HUES6 (cell line): ENCODE measurements at regions not wholly inside any gene's neighbourhood (a gene's known extent, or its start where the extent isn't known, plus 50 kb on each side); places are given as distances from the start of the nearest gene placed in this dataset.
"Not testable (repeated sequence)": the region's sequence is repeated elsewhere in the genome, so short reads cannot be mapped to it uniquely, and the experiment has no call there.

Source experiments
- H3K27ac ChIP-seq: 2 replicates; pipeline ENCODE4 v1.7.0; 2013; ENCODE audit warnings: low read depth, mild to moderate bottlenecking, low read length, inconsistent platforms
- H3K27me3 ChIP-seq: 2 replicates; pipeline ENCODE4 v1.6.1; 2013; ENCODE audit warnings: low read length; ENCODE audit not compliant: control insufficient read depth, insufficient read depth
- H3K36me3 ChIP-seq: 2 replicates; pipeline ENCODE4 v1.6.1; 2013; ENCODE audit warnings: low read length; ENCODE audit not compliant: control insufficient read depth, insufficient read depth
- H3K4me1 ChIP-seq: 2 replicates; pipeline ENCODE4 v1.6.1; 2013; ENCODE audit warnings: low read length; ENCODE audit not compliant: control insufficient read depth, insufficient read depth
- H3K4me3 ChIP-seq: 2 replicates; pipeline ENCODE4 v1.5.1; 2013; ENCODE audit warnings: low read depth, low read length
- H3K9ac ChIP-seq: one replicate; pipeline ENCODE4 v1.6.1; 2013; ENCODE audit warnings: mild to moderate bottlenecking, low read length
- H3K9me3 ChIP-seq: 2 replicates; pipeline ENCODE4 v1.6.1; 2013; ENCODE audit warnings: low read depth, low read length; ENCODE audit not compliant: control insufficient read depth, insufficient read depth

DNA sequence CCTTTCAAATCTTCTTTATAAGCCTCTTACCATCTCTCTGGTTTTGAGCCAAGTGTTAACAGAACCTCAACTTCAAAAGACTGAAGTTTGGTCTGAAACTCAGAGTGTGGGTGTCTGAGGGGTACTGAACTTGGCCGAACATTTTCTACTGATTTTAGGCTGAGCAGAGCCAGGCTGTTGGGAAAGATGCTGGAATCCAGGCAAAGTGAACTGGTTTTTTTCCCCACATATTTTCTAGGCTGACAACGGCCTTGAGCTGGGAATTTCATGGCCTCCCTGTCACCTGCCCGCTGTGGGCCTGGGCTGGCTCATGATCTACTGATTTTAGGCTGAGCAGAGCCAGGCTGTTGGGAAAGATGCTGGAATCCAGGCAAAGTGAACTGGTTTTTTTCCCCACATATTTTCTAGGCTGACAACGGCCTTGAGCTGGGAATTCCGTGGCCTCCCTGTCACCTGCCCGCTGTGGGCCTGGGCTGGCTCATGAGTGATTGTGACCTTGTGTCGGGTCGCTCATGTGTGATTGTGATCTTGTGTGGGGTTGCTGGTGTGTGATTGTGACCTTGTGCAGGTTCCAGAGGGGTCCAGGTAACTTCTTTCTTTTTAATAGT, 204.4 kb downstream of the NPIPB11 start:
- H3K36me3 ChIP-seq, H3K27ac ChIP-seq, H3K9me3 ChIP-seq, H3K4me1 ChIP-seq, H3K9ac ChIP-seq, H3K27me3 ChIP-seq, H3K4me3 ChIP-seq: not testable (repeated sequence)

DNA sequence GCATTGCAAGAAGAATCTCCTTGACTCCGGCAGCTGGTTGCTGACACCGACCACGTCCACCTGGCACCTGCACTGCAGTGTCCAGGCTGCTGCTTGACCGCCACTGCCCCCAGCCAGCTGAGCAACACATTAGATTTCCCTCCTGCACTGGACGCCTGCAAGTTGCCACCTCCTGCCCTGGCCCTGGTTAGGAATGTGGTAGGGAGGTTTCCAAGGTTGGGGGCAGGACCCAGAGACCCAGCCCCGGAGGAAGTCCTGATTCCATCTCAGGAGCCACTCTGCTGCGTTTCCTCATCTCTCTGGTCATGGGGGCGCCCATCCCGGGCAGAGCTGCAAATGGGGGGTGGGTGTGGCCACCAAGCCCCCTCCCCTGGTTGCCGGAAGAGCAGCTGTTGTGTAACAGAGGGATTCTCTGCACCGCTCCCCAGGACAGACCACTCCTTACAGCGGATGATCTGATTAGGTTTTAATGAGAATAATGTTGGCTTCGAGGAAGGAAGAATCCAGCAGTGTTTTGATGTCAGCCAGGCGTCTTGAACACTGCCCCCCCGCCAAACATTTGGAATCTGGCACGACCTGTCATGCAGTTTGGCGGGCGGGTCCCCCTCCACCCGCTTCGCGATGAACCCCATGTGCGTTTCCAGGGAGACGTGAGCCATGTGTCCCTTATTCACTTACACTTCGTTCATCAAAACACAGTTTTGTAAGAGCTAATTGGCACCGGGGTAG, 205.1 kb downstream of the NPIPB11 start:
- H3K27ac ChIP-seq, H3K4me3 ChIP-seq, H3K9ac ChIP-seq, H3K27me3 ChIP-seq, H3K4me1 ChIP-seq, H3K9me3 ChIP-seq, H3K36me3 ChIP-seq: not testable (repeated sequence)

DNA sequence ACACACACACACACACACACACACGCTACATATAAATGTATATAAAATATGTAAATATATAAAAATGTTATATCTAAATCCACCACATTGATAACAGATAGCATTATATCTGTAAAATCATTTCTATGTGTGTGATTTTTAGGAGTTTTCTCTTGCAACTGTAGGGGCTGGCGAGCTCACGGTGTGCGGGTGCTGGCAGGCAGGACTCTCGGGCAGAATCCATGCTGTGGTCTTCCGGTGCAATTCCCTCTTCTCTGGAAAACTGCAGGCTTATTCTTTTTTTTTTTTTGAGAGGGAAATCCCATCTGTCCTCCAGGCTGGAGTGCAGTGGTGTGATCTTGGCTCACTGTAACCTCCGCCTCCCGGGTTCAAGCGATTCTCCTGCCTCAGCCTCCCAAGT, 205.8 kb downstream of the NPIPB11 start:
- H3K4me1 ChIP-seq, H3K27me3 ChIP-seq, H3K36me3 ChIP-seq, H3K27ac ChIP-seq, H3K9ac ChIP-seq, H3K4me3 ChIP-seq, H3K9me3 ChIP-seq: not testable (repeated sequence)

DNA sequence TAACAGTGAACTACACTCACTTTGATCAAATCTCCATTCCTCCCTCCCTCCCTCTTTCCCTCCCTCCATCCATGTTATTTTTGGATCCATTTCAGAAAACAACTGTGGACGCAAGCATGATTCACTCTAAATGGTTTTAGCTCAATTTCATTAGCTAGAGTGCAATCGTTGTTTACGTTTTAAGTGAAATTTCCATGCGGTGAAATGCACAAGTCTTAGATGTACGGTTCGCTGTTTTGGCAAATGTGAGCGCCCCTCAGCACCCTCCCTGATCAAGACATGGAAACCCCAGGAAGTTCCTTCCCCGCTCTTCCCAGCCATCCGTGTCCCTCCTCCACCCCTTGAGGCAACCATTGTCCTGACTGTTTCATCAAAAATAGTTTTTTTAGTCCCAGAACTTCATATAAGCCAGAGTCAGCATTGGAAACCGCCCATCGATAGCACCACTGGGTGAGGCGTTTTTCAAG, 206.3 kb downstream of the NPIPB11 start:
- not testable (repeated sequence) for H3K27ac ChIP-seq, H3K36me3 ChIP-seq, H3K9me3 ChIP-seq, H3K4me1 ChIP-seq, H3K27me3 ChIP-seq, H3K4me3 ChIP-seq, H3K9ac ChIP-seq

DNA sequence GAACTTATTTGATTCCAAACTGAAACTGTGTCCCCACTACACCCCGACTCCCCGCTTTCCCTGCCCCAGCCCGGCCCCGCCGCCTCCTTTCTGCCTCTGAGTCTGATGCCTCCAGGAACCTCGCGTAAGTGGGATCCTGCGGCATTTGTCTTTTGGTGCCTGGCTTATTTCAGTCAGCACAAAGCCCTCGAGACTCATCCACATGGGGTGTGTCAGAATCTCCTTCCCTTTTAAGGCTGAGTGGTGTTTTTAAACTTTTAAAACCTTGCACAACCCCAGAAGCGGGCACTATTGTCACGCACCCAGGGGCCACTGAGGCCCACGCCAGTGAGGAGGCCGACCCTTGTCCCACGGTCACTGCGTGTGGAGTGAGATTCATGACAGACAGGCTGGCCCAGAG, 206.9 kb downstream of the NPIPB11 start:
- not testable (repeated sequence) for H3K27me3 ChIP-seq, H3K4me1 ChIP-seq, H3K27ac ChIP-seq, H3K9me3 ChIP-seq, H3K36me3 ChIP-seq, H3K4me3 ChIP-seq, H3K9ac ChIP-seq

DNA sequence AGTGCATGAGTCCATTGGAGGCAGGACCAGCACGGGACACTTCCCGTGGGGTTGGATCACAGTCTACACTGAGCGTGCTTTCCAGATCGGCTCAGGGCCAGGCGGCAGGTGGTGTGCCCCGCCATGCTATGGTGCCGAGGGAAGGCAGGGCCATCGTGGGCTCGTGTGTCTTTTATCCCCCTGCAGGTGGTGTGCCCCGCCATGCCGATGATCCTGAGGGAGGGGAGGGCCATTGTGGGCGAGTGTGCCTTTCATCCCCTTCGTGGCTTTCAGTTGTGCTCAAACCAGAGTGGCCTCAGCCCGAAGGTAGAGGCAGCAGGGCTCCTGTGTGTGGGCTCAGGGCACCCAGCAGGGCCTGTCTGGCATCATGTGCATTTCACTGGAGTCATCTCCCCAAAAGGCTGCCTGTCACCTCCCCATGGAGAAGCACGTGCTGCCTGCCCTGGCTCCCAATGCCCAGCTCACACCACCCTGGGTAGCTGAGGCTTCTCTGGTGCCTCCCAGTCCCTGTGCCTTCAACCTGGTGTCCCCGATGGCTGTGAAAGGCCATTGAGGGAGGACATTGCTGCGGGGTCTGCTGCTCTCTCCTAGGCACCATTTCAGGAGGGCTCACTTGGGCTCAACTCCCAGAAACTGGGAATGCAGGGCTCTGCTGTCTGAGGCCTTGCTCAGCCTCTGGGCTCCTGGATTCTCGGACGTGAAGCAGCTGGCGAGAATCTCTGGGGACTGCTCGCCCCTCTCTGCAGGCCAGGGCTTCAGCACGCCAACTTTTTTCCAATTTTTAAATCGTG, 207.6 kb downstream of the NPIPB11 start:
- no peak overlapping the region for H3K4me3 ChIP-seq
- 0 out of 2 replicates have a peak, but pooled peaks cover 2% of the 10 kb centered on the region for H3K4me1 ChIP-seq
- no peaks in the 10 kb centered on the region for H3K36me3 ChIP-seq
- H3K9ac ChIP-seq = no peak overlapping the region
- no peaks in the 10 kb centered on the region for H3K9me3 ChIP-seq
- H3K27me3 ChIP-seq = no peaks in the 10 kb centered on the region
- no peak overlapping the region for H3K27ac ChIP-seq

DNA sequence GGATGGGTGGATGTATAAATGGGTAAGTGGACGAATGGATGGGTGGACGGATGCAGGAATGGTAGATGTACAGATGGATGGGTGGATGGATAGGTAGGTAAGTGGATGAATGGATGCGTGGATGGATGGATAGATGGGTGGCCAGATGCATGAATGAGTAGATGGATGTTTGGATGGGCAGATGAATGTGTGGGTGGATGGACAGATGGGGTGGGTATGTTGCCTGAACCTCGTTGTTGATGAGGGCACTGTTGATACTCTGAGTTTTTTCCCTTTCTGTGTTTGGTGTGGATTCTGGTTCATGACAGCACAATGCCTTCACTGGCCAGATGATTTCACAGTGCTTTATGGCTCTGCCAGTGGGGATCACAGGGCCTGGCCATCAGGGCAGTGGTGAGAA, 208.3 kb downstream of the NPIPB11 start:
- Histone ChIP-seq H3K9ac (no peak overlapping the region), H3K27ac (no peak overlapping the region), H3K27me3 (no peaks in the 10 kb centered on the region), H3K9me3 (no peaks in the 10 kb centered on the region), H3K4me3 (no peak overlapping the region), H3K4me1 (0 out of 2 replicates have a peak, but pooled peaks cover 2% of the 10 kb centered on the region), H3K36me3 (no peaks in the 10 kb centered on the region)

DNA sequence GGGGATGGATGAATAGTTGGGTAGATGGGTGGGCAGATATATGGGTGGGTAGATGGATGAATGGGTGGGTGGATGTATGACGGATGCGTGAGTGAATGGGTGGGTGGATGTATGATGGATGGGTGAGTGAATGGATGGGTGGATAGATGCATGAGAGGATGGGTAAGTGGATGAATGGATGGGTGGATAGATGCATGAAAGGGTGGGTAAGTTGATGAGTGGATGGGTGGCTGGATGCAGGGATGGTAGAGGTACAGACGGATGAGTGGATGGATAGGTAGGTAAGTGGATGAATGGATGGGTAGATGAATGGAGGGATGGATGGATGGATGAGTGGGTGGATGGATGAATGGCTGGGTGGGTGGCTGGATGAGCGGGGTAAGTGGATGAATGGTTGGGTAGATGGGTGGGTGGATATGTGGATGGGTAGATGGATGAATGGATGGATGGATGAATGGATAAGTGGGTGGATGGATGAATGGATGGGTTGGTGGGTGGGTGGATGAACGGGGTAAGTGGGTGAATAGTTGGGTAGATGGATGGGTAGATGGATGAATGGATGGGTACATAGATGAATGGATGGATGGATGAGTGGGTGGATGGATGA, 208.9 kb downstream of the NPIPB11 start:
- H3K27ac ChIP-seq, H3K27me3 ChIP-seq, H3K9me3 ChIP-seq, H3K36me3 ChIP-seq, H3K9ac ChIP-seq, H3K4me3 ChIP-seq, H3K4me1 ChIP-seq: not testable (repeated sequence)

DNA sequence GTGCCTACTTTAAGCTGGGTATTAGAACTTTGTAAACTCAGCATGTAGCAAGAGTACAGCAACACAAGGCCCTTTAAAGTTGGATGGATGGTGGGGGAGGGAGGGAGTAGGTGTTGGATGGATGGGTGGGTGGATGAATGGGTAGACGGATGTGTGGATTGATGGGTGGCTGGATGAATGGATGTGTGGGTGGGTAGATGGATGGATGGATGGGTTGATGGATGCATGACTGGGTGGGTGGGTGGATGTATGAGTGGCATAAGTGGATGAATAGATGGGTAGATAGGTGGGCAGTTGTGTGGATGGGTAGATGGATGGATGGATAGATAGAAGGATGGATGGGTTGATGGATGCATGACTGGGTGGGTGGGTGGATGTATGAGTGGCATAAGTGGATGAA, 209.8 kb downstream of the NPIPB11 start:
- not testable (repeated sequence) for H3K9ac ChIP-seq, H3K27ac ChIP-seq, H3K36me3 ChIP-seq, H3K4me3 ChIP-seq, H3K4me1 ChIP-seq, H3K27me3 ChIP-seq, H3K9me3 ChIP-seq

DNA sequence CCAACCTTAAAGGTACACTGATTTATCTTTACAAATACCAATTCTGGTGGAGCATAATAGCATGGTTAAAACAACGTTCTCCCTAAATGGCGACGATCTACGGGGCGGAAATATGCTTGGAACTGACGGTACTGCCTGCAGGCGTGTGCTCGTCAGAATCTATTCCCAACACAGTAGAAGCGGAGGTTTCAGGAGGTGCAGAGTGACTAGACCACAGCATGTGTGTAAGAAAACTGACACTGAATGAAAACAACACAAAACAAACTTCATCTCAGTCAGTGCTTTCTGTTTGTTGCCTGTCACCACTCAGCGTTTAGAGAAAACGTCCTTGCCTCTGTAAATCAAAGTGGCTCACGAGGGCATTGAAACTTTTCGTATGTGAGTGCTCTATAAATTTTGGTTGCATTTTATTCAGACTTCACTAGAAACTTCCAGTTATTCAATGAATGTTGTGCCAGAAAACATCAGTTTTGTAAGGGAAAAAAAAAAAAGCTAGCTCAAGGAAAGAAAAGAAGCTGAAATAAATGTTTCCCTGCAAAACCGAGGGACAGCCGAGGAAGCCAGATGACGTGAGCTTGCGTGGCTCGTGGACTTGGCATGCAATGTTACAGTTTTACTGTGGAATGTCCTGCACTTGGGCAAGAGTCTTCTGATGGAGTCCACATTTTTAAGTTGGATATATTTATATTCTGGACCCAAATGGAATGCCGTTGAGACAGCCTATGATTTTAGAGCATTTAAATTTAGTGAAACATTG, 210.4 kb downstream of the LAT start:
- not testable (repeated sequence) for H3K4me3 ChIP-seq, H3K27me3 ChIP-seq, H3K4me1 ChIP-seq, H3K27ac ChIP-seq, H3K9ac ChIP-seq, H3K9me3 ChIP-seq, H3K36me3 ChIP-seq
